ENCODE measurements at regions not wholly inside any gene's neighbourhood (a gene's known extent, or its start where the extent isn't known, plus 50 kb on each side); places are given as distances from the start of the nearest gene placed in this dataset.
"Not testable (repeated sequence)": the region's sequence is repeated elsewhere in the genome, so short reads cannot be mapped to it uniquely, and the experiment has no call there.

- not testable (repeated sequence) for TF ChIP-seq POLR2AphosphoS5, POLR2A, CTCF (IDR thresholded peaks at IDR 0.05)
These were observed 112.3 kb downstream of the NAB1 start for GRCh38 chr2:190761216-190761615.

Measured in suprapubic skin (tissue), 4 donors.